AG10803 (cell line): ENCODE measurements at regions not wholly inside any gene's neighbourhood (a gene's known extent, or its start where the extent isn't known, plus 50 kb on each side); places are given as distances from the start of the nearest gene placed in this dataset.

Source experiments
- DNase-seq: peaks from one replicate; pipeline ENCODE4 v3.0.0; 2010; ENCODE audit warnings: low read depth
- H3K4me3 ChIP-seq: 2 replicates; pipeline ENCODE4 v1.5.1; 2011; ENCODE audit warnings: mild to moderate bottlenecking, low read length, control low read depth
- CTCF ChIP-seq: conservative IDR thresholded peaks from 2 replicates; pipeline ENCODE4 v1.5.1; 2011; ENCODE audit warnings: mild to moderate bottlenecking, low read length, control low read depth, inconsistent platforms

- H3K4me3 ChIP-seq, result no peak overlapping the region
- no peak for TF ChIP-seq CTCF
- no peak for DNase-seq
These were observed 168.3 kb upstream of the VRK2 start for GRCh38 chr2:57878171-57878865.

DNA sequence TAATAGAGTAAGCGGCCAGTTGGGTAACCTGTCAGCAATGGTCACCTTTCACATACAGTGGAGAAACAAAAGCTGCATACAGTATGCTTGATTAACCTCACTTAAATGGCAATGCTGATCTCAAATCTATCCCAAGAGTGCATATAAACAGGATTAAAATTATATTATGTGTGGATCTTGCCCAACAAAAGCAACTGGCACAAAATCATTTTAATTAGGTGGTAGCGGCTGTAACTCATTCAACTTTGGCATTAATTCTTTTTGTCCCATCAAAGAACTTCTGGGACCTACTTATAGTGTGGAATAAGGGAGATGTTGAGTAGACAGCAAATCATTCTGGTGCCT, 167.8 kb upstream of the VRK2 start:
- no peak for TF ChIP-seq CTCF
- no peak overlapping the region for H3K4me3 ChIP-seq
- no peak for DNase-seq

- no peak overlapping the region for H3K4me3 ChIP-seq
- TF ChIP-seq CTCF, result no peak
- no peak for DNase-seq
These were observed 166.2 kb upstream of the VRK2 start for GRCh38 chr2:57880446-57880845.

DNA sequence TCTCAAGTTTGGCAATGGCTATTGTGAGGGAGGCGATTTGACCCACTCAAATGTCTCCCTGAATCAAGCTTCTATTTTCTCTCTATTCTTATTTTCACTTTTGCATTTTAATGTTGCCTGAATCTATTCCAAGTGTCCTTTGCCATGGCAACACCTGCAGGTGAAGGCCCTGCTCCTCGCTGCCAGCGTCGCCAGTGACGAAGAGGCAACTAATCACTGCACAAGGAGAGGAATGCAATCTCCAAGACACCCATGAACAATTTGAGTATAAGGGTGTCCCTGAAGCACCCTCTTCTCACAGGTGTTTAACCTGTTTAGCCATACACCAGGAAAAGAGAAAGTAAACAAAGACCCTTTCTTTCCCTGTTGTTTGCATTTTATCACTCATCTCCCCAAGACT, 165.6 kb upstream of the VRK2 start:
- TF ChIP-seq CTCF, result no peak
- no peak for DNase-seq

GRCh38 chr2:57881998-57882888, 164.4 kb upstream of the VRK2 start:
- no peak for TF ChIP-seq CTCF
- DNase-seq, result peak; percentile 38
- no peak overlapping the region for H3K4me3 ChIP-seq

More for the DNA sequence above, 165.6 kb upstream of the VRK2 start:
- no peak overlapping the region for H3K4me3 ChIP-seq

DNA sequence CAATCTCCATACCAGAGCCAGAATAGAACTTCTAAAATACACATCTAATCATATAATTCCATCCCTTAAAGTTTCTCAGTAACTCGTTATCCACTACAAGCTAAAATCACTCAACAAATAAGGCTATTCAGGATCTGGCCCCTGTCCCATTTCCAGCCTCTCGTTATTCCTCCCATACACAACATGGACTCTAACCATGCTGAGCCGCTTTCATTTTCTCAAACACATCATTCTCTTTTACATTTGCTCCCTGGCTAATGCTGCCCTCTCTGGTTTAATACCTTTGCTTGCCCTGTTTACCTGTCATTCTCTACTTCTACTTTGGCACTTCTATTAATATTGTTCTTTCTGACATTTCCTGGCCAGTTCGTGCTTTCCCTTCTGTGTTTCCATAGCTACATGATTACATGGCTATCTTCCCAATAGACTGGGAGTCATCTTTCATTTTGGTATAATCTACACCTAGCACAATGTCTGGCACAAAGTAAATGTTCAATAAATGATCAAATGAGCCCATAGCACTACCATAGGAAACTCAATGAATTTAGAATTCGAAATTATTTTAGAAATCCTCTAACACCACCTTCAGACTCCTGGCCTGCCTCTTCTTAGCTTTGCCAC, 163.6 kb upstream of the VRK2 start:
- no peak overlapping the region for H3K4me3 ChIP-seq
- TF ChIP-seq CTCF, result no peak
- no peak for DNase-seq
